Stimulated activated CD4-positive, alpha-beta T cell treated with anti-CD3 and anti-CD28 coated beads, TNF-alpha, amount 100 ng/mL, for 4 hours (primary cell): ENCODE measurements at regions not wholly inside any gene's neighbourhood (a gene's known extent, or its start where the extent isn't known, plus 50 kb on each side); places are given as distances from the start of the nearest gene placed in this dataset.
"Not testable (repeated sequence)": the region's sequence is repeated elsewhere in the genome, so short reads cannot be mapped to it uniquely, and the experiment has no call there.

ENCODE experiments used
- DNase-seq, 3 experiments: peaks; one replicate each; pipeline ENCODE4 v3.0.0-alpha.2; 2020; ENCODE audit warnings: low read depth in 3 of 3

DNA sequence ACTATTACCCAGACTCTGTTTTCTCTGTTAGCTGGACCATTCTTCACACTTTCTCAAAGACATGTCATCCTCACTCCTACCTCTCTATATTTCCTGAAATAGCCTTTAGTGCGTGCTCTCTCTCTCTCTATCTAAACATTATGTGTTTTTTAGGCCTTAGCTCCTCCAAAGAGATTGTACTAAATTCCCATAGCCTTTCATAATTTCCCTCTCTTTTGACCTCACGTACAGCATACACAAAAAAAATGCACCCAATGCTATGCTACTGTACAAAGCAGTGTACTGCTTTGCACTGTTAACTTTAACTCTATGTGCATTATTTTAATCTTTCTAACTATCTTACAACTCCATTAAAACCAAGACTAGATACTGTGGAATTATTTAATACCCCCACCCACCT lies 288.4 kb downstream of the DAD1 start:
- DNase-seq = no peak

GRCh38 chr14:22297376-22297775 lies 291.6 kb downstream of the DAD1 start:
- DNase-seq = no peak

- DNase-seq = no peak
Measured at GRCh38 chr14:22296722-22297121, 292.3 kb downstream of the DAD1 start.

- no peak for DNase-seq
Measured at GRCh38 chr14:22296088-22296487, 292.9 kb downstream of the DAD1 start.

DNA sequence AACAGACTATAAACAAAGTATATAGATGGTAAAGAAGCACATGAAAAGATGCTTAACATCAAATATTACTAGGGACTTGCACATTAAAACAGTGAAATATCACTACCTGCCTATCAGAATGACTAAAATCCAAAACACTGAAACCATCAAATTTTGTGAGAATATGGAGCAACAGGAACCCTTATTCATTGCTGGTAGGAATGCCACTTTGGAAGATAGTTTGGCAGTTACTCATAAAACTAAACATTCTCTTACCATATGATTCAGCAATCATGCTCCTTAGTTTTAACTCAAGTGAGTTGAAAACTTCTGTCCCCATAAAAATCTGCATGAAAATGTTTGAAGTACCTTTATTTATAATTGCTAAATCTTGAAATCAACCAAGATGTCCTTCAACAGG lies 297.6 kb downstream of the DAD1 start:
- DNase-seq = no peak

- no peak for DNase-seq
Measured at GRCh38 chr14:22289570-22289969, 299.5 kb downstream of the DAD1 start.

- DNase-seq = no peak
Measured at GRCh38 chr14:22285991-22286390, 303.0 kb downstream of the DAD1 start.

DNA sequence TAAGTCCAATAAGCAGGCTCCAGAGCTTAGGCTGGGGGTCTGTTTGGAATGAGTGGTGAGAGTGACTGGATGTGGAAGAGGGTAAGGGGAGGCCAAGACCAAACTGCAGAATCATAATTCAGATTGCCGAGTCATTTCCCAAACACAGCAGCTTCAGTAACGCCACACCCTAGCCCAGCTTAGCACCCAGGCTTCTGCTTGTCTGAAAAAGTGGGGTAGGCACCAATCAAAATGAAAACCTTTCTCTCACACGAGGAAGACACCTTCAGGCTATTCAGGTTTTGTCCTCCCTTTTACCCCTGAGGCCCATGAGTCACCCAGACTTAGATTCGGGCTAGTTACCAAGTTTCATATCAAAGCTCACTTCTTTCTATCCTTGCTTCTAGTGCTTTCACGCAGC lies 306.1 kb downstream of the DAD1 start:
- no peak for DNase-seq

GRCh38 chr14:22282417-22282816 lies 306.6 kb downstream of the DAD1 start:
- no peak for DNase-seq

DNA sequence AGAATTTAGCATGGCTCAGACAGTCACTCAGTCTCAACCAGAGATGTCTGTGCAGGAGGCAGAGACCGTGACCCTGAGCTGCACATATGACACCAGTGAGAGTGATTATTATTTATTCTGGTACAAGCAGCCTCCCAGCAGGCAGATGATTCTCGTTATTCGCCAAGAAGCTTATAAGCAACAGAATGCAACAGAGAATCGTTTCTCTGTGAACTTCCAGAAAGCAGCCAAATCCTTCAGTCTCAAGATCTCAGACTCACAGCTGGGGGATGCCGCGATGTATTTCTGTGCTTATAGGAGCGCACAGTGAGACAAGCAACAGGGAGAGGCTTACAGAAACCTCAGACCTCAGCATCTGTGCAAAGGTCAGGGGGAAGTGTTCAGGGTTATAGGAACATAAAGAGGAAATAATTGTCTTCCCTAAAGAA lies 307.6 kb downstream of the DAD1 start:
- not testable (repeated sequence) for DNase-seq

DNA sequence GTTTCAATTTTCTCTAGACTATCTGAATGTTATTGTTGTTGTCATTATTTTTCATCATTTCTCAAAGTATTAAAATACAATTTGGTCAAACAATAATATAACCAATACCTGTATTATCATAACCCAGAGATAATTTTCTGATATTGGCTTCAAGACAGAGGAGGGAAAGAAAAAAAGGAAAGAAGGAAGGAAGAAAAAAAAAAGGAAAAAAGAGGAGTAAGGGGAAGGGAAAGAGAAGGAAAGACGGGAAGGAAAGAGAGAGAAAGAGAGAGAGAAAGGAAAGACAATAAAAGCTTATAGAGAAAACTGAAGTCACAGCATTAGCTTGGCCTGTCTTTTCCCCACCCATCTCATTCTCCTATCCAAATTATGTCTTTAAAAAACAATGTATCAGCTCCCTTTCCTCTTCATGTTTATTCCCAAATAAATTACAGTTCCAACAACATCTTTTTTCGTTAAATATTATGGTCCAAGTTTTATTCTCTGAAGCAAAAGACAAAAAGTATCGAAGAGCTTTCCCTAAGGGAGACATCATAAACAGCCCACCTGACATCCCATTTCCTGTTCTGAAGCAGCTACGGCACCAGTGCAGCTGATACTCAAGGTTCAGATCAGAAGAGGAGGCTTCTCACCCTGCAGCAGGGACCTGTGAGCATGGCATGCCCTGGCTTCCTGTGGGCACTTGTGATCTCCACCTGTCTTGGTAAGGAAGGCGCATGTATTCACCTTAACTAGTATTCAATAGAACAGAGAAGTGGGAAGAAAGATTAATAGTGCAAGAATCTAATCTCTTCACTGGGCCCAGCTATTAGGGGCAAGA lies 308.3 kb downstream of the DAD1 start:
- DNase-seq = no peak

DNA sequence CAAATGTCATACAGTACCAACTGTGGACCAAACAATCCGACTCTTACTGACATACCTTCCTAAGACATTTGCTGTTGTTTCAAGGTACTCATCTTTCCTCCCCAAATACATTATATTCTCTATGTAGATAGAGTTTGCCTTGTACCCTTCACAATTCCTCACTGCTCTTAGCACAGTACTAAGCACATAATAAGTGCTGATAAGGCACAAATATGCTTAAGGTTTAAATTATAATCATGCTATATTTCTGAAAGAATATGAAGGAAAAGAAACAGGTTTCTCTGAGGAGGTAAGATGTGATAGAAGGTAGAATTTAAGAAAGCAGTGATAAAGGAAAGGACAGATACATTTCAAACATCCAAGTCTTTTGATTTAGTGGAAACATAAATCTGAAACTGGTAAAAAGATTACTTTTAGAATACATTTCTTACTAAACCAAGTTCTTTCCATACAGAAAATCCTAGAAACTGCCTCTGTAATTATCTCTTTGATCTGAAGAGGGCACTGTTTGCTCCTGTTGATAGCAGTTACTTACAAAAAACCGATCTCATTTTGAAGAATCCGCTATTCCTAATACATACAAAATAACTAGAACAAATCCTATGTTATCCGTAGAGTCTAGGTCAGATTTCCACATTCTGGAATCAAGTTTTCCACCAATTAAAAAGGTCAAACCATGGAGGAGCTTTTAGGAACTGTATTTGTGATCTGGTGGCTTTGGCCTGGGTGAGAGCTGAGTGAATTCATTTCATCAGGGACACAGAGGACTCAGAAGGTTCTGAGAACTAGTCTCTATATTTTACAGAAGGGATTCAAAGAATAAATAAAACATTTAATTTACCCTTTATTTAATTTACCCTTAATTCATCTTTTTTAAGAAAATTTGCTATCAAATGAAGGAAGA lies 311.9 kb downstream of the DAD1 start:
- DNase-seq = no peak

DNA sequence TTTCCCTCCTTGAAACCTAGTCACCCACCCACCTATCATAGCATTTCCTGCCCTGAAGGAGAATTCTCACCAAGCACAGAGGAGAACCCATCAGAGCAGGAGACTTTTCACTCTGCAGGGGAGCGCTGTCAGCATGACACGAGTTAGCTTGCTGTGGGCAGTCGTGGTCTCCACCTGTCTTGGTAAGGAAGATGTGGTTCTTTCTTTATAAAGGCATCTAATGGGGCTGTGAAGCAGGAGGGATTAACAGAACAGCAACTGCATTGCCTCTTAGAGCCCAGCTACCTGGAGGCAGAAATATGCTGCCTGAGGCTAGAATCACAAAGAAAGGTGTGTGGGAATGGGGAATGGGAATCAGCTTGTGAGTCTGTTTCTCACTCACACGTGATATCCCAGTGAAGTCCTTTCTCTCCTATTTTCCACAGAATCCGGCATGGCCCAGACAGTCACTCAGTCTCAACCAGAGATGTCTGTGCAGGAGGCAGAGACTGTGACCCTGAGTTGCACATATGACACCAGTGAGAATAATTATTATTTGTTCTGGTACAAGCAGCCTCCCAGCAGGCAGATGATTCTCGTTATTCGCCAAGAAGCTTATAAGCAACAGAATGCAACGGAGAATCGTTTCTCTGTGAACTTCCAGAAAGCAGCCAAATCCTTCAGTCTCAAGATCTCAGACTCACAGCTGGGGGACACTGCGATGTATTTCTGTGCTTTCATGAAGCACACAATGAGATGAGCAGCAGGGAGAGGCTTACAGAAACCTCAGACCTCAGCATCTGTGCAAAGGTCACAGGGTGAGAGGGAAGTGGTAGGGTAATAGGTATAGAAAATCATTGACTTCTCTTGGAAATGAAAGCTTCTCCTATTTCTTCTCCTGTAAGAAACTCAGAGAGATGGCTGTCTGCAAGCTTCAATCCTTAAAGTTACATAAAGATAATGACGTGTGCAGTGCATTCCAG lies 316.9 kb downstream of the DAD1 start:
- no peak for DNase-seq

GRCh38 chr14:22268875-22269274 lies 320.1 kb downstream of the DAD1 start:
- no peak for DNase-seq

GRCh38 chr14:22266683-22267082 lies 322.3 kb downstream of the DAD1 start:
- no peak for DNase-seq

DNA sequence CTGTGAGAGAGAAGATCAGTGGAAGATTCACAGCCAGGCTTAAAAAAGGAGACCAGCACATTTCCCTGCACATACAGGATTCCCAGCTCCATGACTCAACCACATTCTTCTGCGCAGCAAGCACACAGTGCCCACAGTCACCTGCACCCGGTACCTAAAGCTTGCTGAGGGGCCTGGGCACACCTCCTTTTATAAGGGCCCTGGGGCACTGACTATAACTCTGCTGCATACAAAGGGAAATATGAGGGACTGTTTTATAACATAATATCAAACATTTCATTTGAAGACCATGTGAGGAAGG lies 322.9 kb downstream of the DAD1 start:
- no peak for DNase-seq

DNA sequence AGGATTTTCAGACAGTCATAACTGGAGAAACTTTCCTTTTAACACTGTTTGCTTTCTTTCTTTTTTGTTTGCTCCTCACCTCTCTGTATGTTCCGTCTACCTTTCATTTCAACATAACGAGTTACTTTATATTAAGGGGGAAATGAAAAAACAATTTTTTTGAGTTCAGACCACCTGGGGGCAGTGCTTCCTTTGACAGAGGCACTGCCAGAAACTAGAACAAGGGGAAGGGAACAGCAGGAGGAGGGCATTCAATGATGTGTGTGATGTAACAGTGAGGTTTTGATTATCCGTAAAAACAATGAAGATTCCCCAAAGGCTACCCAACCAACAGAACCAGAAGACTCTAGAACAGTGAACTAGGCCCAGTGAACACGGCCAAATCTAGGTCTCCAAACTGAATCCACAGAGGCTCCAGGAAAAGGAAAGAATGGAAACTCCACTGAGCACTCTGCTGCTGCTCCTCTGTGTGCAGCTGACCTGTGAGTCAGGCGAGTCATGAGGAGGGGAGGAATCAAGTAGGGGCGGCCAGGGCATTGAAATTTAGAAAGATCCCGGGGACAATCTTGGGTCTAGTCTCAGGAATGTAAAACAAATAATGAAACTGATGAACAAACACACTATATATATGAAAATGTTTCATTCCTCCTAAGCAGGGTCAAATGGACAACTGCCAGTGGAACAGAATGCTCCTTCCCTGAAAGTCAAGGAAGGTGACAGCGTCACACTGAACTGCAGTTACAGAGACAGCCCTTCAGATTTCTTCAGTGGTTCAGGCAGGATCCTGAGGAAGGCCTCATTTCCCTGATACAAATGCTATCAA lies 323.5 kb downstream of the DAD1 start:
- DNase-seq = no peak

GRCh38 chr14:22264759-22265158 lies 324.3 kb downstream of the DAD1 start:
- DNase-seq = no peak

DNA sequence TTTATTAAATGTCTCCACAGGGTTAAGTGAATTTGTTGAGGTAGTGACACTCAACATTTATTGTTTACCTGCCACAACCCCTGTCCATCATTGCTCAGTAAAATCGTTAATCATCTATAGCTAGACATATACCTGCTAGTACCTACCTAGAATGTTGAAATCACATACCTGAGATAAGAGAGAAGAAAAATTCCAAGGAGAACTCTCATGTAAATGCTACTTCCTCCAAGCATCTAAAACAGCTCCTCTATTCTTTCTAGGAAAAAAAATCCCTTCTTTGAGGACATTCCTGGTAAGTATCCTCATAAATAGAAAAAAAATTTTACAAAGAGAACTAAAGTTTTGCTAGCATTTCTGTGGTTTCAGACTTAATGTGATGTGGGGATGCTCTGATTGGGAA lies 325.1 kb downstream of the DAD1 start:
- DNase-seq = no peak

DNA sequence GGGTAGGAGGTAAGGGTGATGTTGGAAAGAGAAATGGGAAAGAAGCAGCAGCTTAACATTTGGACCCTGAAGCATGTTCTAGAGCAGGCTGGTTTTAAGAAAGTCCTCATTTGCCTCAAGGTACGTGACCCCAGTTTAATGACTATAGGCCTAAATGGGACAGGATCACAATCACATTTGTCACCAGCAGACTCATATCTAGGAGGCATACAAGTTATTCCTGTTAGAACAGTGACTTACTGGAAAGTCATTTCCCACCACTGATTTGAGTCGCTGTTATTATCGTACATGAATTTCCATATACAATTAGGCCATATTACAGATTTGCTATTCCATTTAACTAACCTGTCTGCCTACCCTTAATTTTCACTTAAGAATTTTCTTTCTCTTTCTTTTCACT lies 326.1 kb downstream of the DAD1 start:
- no peak for DNase-seq
